ENCODE measurements at regions not wholly inside any gene's neighbourhood (a gene's known extent, or its start where the extent isn't known, plus 50 kb on each side); places are given as distances from the start of the nearest gene placed in this dataset.

- Histone ChIP-seq H2BK15ac (ENCODE audit: low read depth, low read length) (no peak overlapping the region), H2BK20ac (ENCODE audit: low read depth, low read length, poor library complexity, severe bottlenecking) (no peak overlapping the region), H2BK120ac (ENCODE audit: low read depth, low read length, poor library complexity, severe bottlenecking) (no peak overlapping the region), H3K23me2 (ENCODE audit: insufficient read length, low read depth, low read length, poor library complexity, severe bottlenecking) (no peaks in the 10 kb centered on the region), H3K4ac (ENCODE audit: low read depth, low read length) (no peak overlapping the region), H3K14ac (ENCODE audit: insufficient read depth, low read length) (no peak overlapping the region), H2AFZ (ENCODE audit: low read length) (no peak overlapping the region), H4K20me1 (ENCODE audit: control insufficient read depth, insufficient read depth, insufficient read length) (no peaks in the 10 kb centered on the region), H4K91ac (ENCODE audit: insufficient read length, low read depth, low read length) (no peak overlapping the region), H3T11ph (ENCODE audit: low read length) (no peak overlapping the region), H3K56ac (ENCODE audit: insufficient read length, low read depth, low read length) (no peak overlapping the region), H3K9me3 (ENCODE audit: control insufficient read depth, low read depth, low read length) (no peaks in the 10 kb centered on the region), H3K9ac (ENCODE audit: extremely low read depth, insufficient read length, low read length) (no peak overlapping the region), H3K4me2 (ENCODE audit: insufficient read depth, insufficient read length, low read length) (no peak overlapping the region), H3K79me2 (ENCODE audit: insufficient read depth, low read length) (no peaks in the 10 kb centered on the region), H3K18ac (ENCODE audit: insufficient read length, low read depth, low read length) (no peak overlapping the region), H2AK5ac (ENCODE audit: insufficient read length, low read length) (no peak overlapping the region), H2BK12ac (ENCODE audit: insufficient read length, low read depth, low read length) (no peak overlapping the region), H3K4me1 (ENCODE audit: insufficient read depth, low read length) (no peaks in the 10 kb centered on the region), H3K79me1 (ENCODE audit: insufficient read depth, low read depth, low read length, poor library complexity, severe bottlenecking) (no peaks in the 10 kb centered on the region), H4K8ac (replicated peaks; ENCODE audit: insufficient read length, low read depth, low read length) (no peak overlapping the region), H3K23ac (ENCODE audit: insufficient read length, low read depth, low read length) (no peak overlapping the region), H4K5ac (ENCODE audit: insufficient read length, low read depth, low read length) (no peak overlapping the region), H3K27me3 (ENCODE audit: insufficient read depth, low read length) (no peaks in the 10 kb centered on the region), H3K27ac (ENCODE audit: insufficient read length, low read depth, low read length) (no peak overlapping the region), H2BK5ac (ENCODE audit: insufficient read length, low read length) (no peak overlapping the region)
- Mint-ChIP-seq H3K36me3 (ENCODE audit: insufficient read depth in 1 of 3, low read depth in 3 of 3) (no peaks in the 10 kb centered on the region), H3K27ac (no peak overlapping the region), H3K4me3 (no peak overlapping the region), H3K27me3 (ENCODE audit: low read depth) (no peaks in the 10 kb centered on the region), H3K4me1 (no peaks in the 10 kb centered on the region), H3K9me3 (no peaks in the 10 kb centered on the region)
- no peak for DNase-seq
- no peak for TF ChIP-seq CTCF (conservative IDR thresholded peaks at IDR 0.05)
- no CpG with 5 or more reads among the region's 2 CpGs for WGBS (ENCODE audit: extremely low coverage, insufficient read length, low lambda C conversion rate)
Observed at GRCh38 chr13:70612881-70613280, 504.6 kb upstream of the KLHL1 start.
